DOHH2 (cell line): ENCODE measurements at regions not wholly inside any gene's neighbourhood (a gene's known extent, or its start where the extent isn't known, plus 50 kb on each side); places are given as distances from the start of the nearest gene placed in this dataset.

Experiments used
- H3F3A ChIP-seq: fragments of 200-600 bp; sonication (generic), shearing (Covaris generic); 2 replicates; pipeline ENCODE4 v1.6.0; 2016; ENCODE audit warnings: antibody characterized with exemption, mild to moderate bottlenecking; ENCODE audit not compliant: control insufficient read depth, insufficient read depth
- H3K27ac ChIP-seq: fragments of 200-600 bp; sonication (generic); 2 replicates; pipeline ENCODE4 v1.5.1; 2014; ENCODE audit warnings: low read depth, mild to moderate bottlenecking, low read length, moderate library complexity
- H3K27me3 ChIP-seq: fragments of 200-600 bp; sonication (generic); 2 replicates; pipeline ENCODE4 v1.6.1; 2014; ENCODE audit warnings: mild to moderate bottlenecking, low read length, mixed read lengths; ENCODE audit not compliant: control insufficient read depth
- H3K36me3 ChIP-seq: fragments of 200-600 bp; sonication (generic); 2 replicates; pipeline ENCODE4 v1.6.1; 2014; ENCODE audit warnings: mild to moderate bottlenecking, low read length, moderate library complexity, mixed read lengths; ENCODE audit not compliant: control insufficient read depth
- H3K4me1 ChIP-seq: fragments of 200-600 bp; sonication (generic); 2 replicates; pipeline ENCODE4 v1.6.1; 2014; ENCODE audit warnings: mild to moderate bottlenecking, low read length, mixed read lengths; ENCODE audit not compliant: control insufficient read depth
- H3K4me2 ChIP-seq: fragments of 200-600 bp; sonication (generic); 2 replicates; pipeline ENCODE4 v1.6.0; 2014; ENCODE audit warnings: mild to moderate bottlenecking, low read length, moderate library complexity
- H3K4me3 ChIP-seq: fragments of 200-600 bp; sonication (generic); 2 replicates; pipeline ENCODE4 v1.5.1; 2014; ENCODE audit warnings: mild to moderate bottlenecking, low read length, mixed read lengths
- H3K79me2 ChIP-seq: fragments of 200-600 bp; sonication (generic); 2 replicates; pipeline ENCODE4 v1.6.1; 2014; ENCODE audit warnings: mild to moderate bottlenecking, low read length, mixed read lengths; ENCODE audit not compliant: control insufficient read depth
- H3K9me2 ChIP-seq: fragments of 200-600 bp; sonication (generic); replicated peaks from 2 replicates; pipeline ENCODE4 v1.6.1; 2014; ENCODE audit warnings: mild to moderate bottlenecking, low read length, mixed read lengths; ENCODE audit not compliant: control insufficient read depth
- H3K9me3 ChIP-seq: fragments of 200-600 bp; sonication (generic); 2 replicates; pipeline ENCODE4 v1.6.1; 2014; ENCODE audit warnings: antibody characterized with exemption, low read length, mixed read lengths; ENCODE audit not compliant: control insufficient read depth, insufficient read depth
- H4K20me1 ChIP-seq: fragments of 200-600 bp; sonication (generic); 2 replicates; pipeline ENCODE4 v1.6.0; 2014; ENCODE audit warnings: low read depth, mild to moderate bottlenecking, antibody characterized with exemption, low read length, moderate library complexity; ENCODE audit not compliant: control insufficient read depth, insufficient read depth
- CTCF ChIP-seq: fragments of 200-600 bp; sonication (generic); IDR thresholded peaks from one replicate; pipeline ENCODE4 v1.5.1; 2014; ENCODE audit warnings: antibody characterized with exemption, mild to moderate bottlenecking, low read depth, low read length; ENCODE audit not compliant: poor library complexity, severe bottlenecking
- EZH2phosphoT487 ChIP-seq: fragments of 200-600 bp; sonication (generic); IDR thresholded peaks from 2 replicates; pipeline ENCODE4 v1.6.1; 2017; ENCODE audit warnings: borderline replicate concordance, mild to moderate bottlenecking, antibody characterized with exemption, low read length, moderate library complexity, mixed read lengths

- no peaks in the 10 kb centered on the region for H3K9me2 ChIP-seq
- no peak overlapping the region for H3K27ac ChIP-seq
- H3K4me3 ChIP-seq: no peak overlapping the region
- H3F3A ChIP-seq: no peaks in the 10 kb centered on the region
- no peaks in the 10 kb centered on the region for H3K36me3 ChIP-seq
- H3K4me1 ChIP-seq: no peaks in the 10 kb centered on the region
- no peaks in the 10 kb centered on the region for H3K79me2 ChIP-seq
- H3K27me3 ChIP-seq: no peaks in the 10 kb centered on the region
- no peak for TF ChIP-seq EZH2phosphoT487
- no peak for TF ChIP-seq CTCF
- no peaks in the 10 kb centered on the region for H3K9me3 ChIP-seq
- no peaks in the 10 kb centered on the region for H4K20me1 ChIP-seq
- no peak overlapping the region for H3K4me2 ChIP-seq
Observed at GRCh38 chr13:94921181-94921580, 208.8 kb upstream of the SOX21 start.

GRCh38 chr13:94920578-94920977, 208.2 kb upstream of the SOX21 start:
- no peaks in the 10 kb centered on the region for H3K36me3 ChIP-seq
- no peak overlapping the region for H3K27ac ChIP-seq
- no peak overlapping the region for H3K4me3 ChIP-seq

GRCh38 chr13:94917824-94918223, 205.5 kb upstream of the SOX21 start:
- Histone ChIP-seq H3K4me2 (no peak overlapping the region), H3K79me2 (no peaks in the 10 kb centered on the region), H3K9me2 (no peaks in the 10 kb centered on the region), H4K20me1 (no peaks in the 10 kb centered on the region), H3F3A (no peaks in the 10 kb centered on the region), H3K36me3 (no peaks in the 10 kb centered on the region), H3K9me3 (no peaks in the 10 kb centered on the region), H3K27me3 (no peaks in the 10 kb centered on the region), H3K4me1 (no peaks in the 10 kb centered on the region), H3K4me3 (no peak overlapping the region), H3K27ac (no peak overlapping the region)
- TF ChIP-seq CTCF: no peak
- no peak for TF ChIP-seq EZH2phosphoT487

More at GRCh38 chr13:94920578-94920977, 208.2 kb upstream of the SOX21 start:
- Histone ChIP-seq H3K9me3 (no peaks in the 10 kb centered on the region), H3K4me2 (no peak overlapping the region), H3K4me1 (no peaks in the 10 kb centered on the region), H3K27me3 (no peaks in the 10 kb centered on the region), H4K20me1 (no peaks in the 10 kb centered on the region), H3K9me2 (no peaks in the 10 kb centered on the region), H3K79me2 (no peaks in the 10 kb centered on the region), H3F3A (no peaks in the 10 kb centered on the region)
- TF ChIP-seq CTCF (no peak), EZH2phosphoT487 (no peak)

GRCh38 chr13:94914895-94915294, 202.6 kb upstream of the SOX21 start:
- Histone ChIP-seq H3K36me3 (no peaks in the 10 kb centered on the region), H3F3A (no peaks in the 10 kb centered on the region), H3K79me2 (no peaks in the 10 kb centered on the region), H3K9me3 (no peaks in the 10 kb centered on the region), H3K4me1 (no peaks in the 10 kb centered on the region), H3K27ac (no peak overlapping the region), H3K4me3 (no peak overlapping the region), H3K9me2 (no peaks in the 10 kb centered on the region), H4K20me1 (no peaks in the 10 kb centered on the region), H3K4me2 (no peak overlapping the region), H3K27me3 (no peaks in the 10 kb centered on the region)
- TF ChIP-seq CTCF (no peak), EZH2phosphoT487 (no peak)
